Suprapubic skin (tissue), 4 donors: ENCODE measurements at regions not wholly inside any gene's neighbourhood (a gene's known extent, or its start where the extent isn't known, plus 50 kb on each side); places are given as distances from the start of the nearest gene placed in this dataset.

ENCODE experiments used
- EP300 ChIP-seq: sonication (generic); formaldehyde crosslinking; IDR thresholded peaks from one replicate; pipeline ENCODE4 v1.6.1; 2017; ENCODE audit warnings: antibody characterized with exemption
- POLR2AphosphoS5 ChIP-seq, 3 donors: sonication (generic); formaldehyde crosslinking; IDR thresholded peaks; one replicate each; pipeline ENCODE4 v1.6.1; 2017; ENCODE audit warnings: antibody characterized with exemption in 3 of 3

GRCh38 chr6:153729189-153729588 is 309.9 kb upstream of the OPRM1 start:
- TF ChIP-seq POLR2AphosphoS5 (IDR thresholded peaks at IDR 0.05) = no peak
- no peak for TF ChIP-seq EP300
